Testis (tissue), 2 donors: ENCODE measurements at regions not wholly inside any gene's neighbourhood (a gene's known extent, or its start where the extent isn't known, plus 50 kb on each side); places are given as distances from the start of the nearest gene placed in this dataset.

ENCODE experiments used
- CTCF ChIP-seq, 3 experiments: fragments of 450-650 bp in 2 of 3; fragments of 200-600 bp in 1 of 3; sonication (generic) in 1 of 3; IDR thresholded peaks; one replicate each; pipeline ENCODE4 v1.5.1; 2016 to 2019; ENCODE audit warnings: antibody characterized with exemption in 3 of 3, mild to moderate bottlenecking in 2 of 3, moderate library complexity in 1 of 3
- POLR2A ChIP-seq: fragments of 450-650 bp; IDR thresholded peaks from one replicate; pipeline ENCODE4 v1.6.1; 2017; ENCODE audit warnings: antibody characterized with exemption, mild to moderate bottlenecking, moderate library complexity

- TF ChIP-seq CTCF (IDR thresholded peaks at IDR 0.05), result no peak
- no peak for TF ChIP-seq POLR2A
Observed at GRCh38 chr10:27611744-27612550, 107.8 kb downstream of the RAB18 start.
